ENCODE measurements at regions not wholly inside any gene's neighbourhood (a gene's known extent, or its start where the extent isn't known, plus 50 kb on each side); places are given as distances from the start of the nearest gene placed in this dataset.

DNA sequence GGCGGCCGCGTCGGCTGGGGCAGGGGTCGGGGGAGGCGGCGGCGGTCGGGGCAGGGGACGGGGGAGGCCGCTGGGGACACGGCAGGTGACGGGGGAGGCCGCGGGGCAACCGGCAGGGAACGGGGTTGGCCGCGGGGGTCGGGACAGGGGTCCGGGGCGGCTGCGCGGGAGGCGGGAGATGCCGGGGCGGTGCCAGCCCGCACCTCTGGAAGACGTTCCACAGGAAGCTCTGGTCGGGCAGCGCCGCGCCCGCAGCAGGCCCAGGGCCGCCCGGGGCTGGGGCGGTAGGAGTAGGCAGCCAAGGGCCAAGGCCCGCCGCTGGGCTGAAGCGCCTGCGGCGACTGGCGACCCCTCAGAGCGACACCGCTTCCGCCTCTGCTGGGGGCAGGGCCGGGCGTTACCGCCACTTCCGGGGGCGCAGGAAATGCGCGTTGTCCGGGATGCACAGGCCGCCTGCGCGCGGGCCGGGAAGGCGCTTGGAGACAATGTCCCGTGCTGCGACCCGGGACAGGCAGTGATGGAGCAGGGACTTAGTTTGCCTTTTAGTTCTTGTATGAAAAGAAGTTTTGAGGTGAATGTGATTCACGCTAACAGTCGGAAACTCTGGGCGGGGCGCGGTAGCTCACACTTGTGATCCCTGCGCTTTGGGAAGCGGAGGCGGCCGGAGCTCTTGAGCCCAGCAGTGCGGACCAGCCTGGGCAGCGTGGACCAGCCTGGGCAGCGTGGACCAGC, 110.0 kb upstream of the LPCAT1 start:
- TF ChIP-seq POLR2A (IDR thresholded peaks at IDR 0.05) = peak in 1 of 2 donors; percentile 78
- TF ChIP-seq, protein P1, sequence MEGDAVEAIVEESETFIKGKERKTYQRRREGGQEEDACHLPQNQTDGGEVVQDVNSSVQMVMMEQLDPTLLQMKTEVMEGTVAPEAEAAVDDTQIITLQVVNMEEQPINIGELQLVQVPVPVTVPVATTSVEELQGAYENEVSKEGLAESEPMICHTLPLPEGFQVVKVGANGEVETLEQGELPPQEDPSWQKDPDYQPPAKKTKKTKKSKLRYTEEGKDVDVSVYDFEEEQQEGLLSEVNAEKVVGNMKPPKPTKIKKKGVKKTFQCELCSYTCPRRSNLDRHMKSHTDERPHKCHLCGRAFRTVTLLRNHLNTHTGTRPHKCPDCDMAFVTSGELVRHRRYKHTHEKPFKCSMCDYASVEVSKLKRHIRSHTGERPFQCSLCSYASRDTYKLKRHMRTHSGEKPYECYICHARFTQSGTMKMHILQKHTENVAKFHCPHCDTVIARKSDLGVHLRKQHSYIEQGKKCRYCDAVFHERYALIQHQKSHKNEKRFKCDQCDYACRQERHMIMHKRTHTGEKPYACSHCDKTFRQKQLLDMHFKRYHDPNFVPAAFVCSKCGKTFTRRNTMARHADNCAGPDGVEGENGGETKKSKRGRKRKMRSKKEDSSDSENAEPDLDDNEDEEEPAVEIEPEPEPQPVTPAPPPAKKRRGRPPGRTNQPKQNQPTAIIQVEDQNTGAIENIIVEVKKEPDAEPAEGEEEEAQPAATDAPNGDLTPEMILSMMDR (IDR thresholded peaks at IDR 0.05) = no peak

Data from heart left ventricle (tissue), 13 donors.